HEK293 (cell line): ENCODE measurements at regions not wholly inside any gene's neighbourhood (a gene's known extent, or its start where the extent isn't known, plus 50 kb on each side); places are given as distances from the start of the nearest gene placed in this dataset.

Experiments
- CTCF ChIA-PET: fragments of 350-600 bp; formaldehyde crosslinking; extraction: SDS; loops from one replicate; lab custom pipeline; 2021; ENCODE audit warnings: antibody characterized with exemption; lab: Yijun Ruan, JAX
- POLR2A ChIA-PET: fragments of 300-600 bp; formaldehyde crosslinking; extraction: SDS; loops from one replicate; lab custom pipeline; 2020; ENCODE audit warnings: antibody characterized with exemption, inconsistent platforms; lab: Yijun Ruan, JAX
- H3K27ac ChIP-seq: fragments of 200-500 bp; sonication (Bioruptor generic); 2 replicates; pipeline ENCODE4 v1.5.1; 2014; ENCODE audit warnings: low read depth, low read length, control low read depth, inconsistent platforms; ENCODE audit errors: extremely low read depth
- H3K36me3 ChIP-seq, 2 experiments: fragments of 200-500 bp in 1 of 2; sonication (Bioruptor generic) in 1 of 2; 1 replicate in 1 of 2; 2 replicates in 1 of 2; pipeline ENCODE4 v1.5.1; 2014 to 2017; ENCODE audit warnings: inconsistent platforms in 2 of 2, low read length in 2 of 2; ENCODE audit not compliant: control insufficient read depth in 2 of 2, insufficient read depth in 1 of 2
- H3K4me1 ChIP-seq: fragments of 200-500 bp; sonication (Bioruptor generic); 2 replicates; pipeline ENCODE4 v1.5.1; 2014; ENCODE audit warnings: mild to moderate bottlenecking, low read length, inconsistent platforms; ENCODE audit not compliant: control insufficient read depth, insufficient read depth
- H3K4me3 ChIP-seq: 2 replicates; pipeline ENCODE4 v1.5.1; 2011; ENCODE audit warnings: low read depth, mild to moderate bottlenecking, control low read depth, low read length, moderate library complexity
- H3K9me3 ChIP-seq: fragments of 200-500 bp; sonication (Bioruptor generic); 2 replicates; pipeline ENCODE4 v1.5.1; 2014; ENCODE audit warnings: low read depth, low read length, inconsistent platforms; ENCODE audit not compliant: control insufficient read depth, insufficient read depth
- HOXC10 ChIP-seq: sonication (generic); formaldehyde crosslinking; IDR thresholded peaks from 2 replicates; pipeline ENCODE4 v1.8.1; 2023; ENCODE audit warnings: mild to moderate bottlenecking, missing genetic modification reagents
- IKZF3 ChIP-seq: fragments of 450-650 bp; IDR thresholded peaks from 2 replicates; pipeline ENCODE4 v1.5.0; 2018; ENCODE audit warnings: missing biosample characterization, mild to moderate bottlenecking, missing genetic modification characterization, moderate library complexity
- MEIS1 ChIP-seq: sonication (generic); formaldehyde crosslinking; IDR thresholded peaks from 2 replicates; pipeline ENCODE4 v1.8.1; 2022; ENCODE audit warnings: missing genetic modification reagents, mild to moderate bottlenecking, borderline replicate concordance
- PATZ1 ChIP-seq: fragments of 450-650 bp; formaldehyde crosslinking; IDR thresholded peaks from 2 replicates; pipeline ENCODE4 v1.5.1; 2016; ENCODE audit warnings: missing biosample characterization, missing genetic modification characterization
- PRDM2 ChIP-seq: fragments of 450-650 bp; formaldehyde crosslinking; IDR thresholded peaks from 2 replicates; pipeline ENCODE4 v1.5.1; 2016; ENCODE audit warnings: missing biosample characterization, missing genetic modification characterization, borderline replicate concordance
- TRIM28 ChIP-seq: IDR thresholded peaks from 2 replicates; pipeline ENCODE4 v1.6.1; 2011; ENCODE audit warnings: low read length, control low read depth, borderline replicate concordance
- ZFP3 ChIP-seq: fragments of 450-650 bp; formaldehyde crosslinking; IDR thresholded peaks from 2 replicates; pipeline ENCODE4 v1.5.1; 2016; ENCODE audit warnings: low read depth, missing biosample characterization, missing genetic modification characterization
- ZNF140 ChIP-seq: fragments of 450-650 bp; formaldehyde crosslinking; IDR thresholded peaks from 2 replicates; pipeline ENCODE4 v1.5.1; 2016; ENCODE audit warnings: missing biosample characterization, missing genetic modification characterization
- ZNF266 ChIP-seq: fragments of 450-650 bp; formaldehyde crosslinking; IDR thresholded peaks from 2 replicates; pipeline ENCODE4 v1.5.1; 2016; ENCODE audit warnings: missing biosample characterization, missing genetic modification characterization, low read depth
- ZNF311 ChIP-seq: fragments of 450-650 bp; formaldehyde crosslinking; IDR thresholded peaks from 2 replicates; pipeline ENCODE4 v1.5.1; 2017; ENCODE audit warnings: missing biosample characterization, missing genetic modification characterization, borderline replicate concordance
- ZNF362 ChIP-seq: fragments of 450-650 bp; formaldehyde crosslinking; IDR thresholded peaks from 2 replicates; pipeline ENCODE4 v1.5.1; 2016; ENCODE audit warnings: missing biosample characterization, missing genetic modification characterization
- ZNF473 ChIP-seq: fragments of 450-650 bp; formaldehyde crosslinking; IDR thresholded peaks from 2 replicates; pipeline ENCODE4 v1.5.1; 2017; ENCODE audit warnings: missing biosample characterization, missing genetic modification characterization
- ZNF518A ChIP-seq: fragments of 450-650 bp; formaldehyde crosslinking; conservative IDR thresholded peaks from 2 replicates; pipeline ENCODE4 v1.5.1; 2016; ENCODE audit warnings: low read depth, missing biosample characterization, missing genetic modification characterization
- ZNF600 ChIP-seq: fragments of 450-650 bp; formaldehyde crosslinking; IDR thresholded peaks from 2 replicates; pipeline ENCODE4 v1.5.1; 2016; ENCODE audit warnings: missing biosample characterization, missing genetic modification characterization
- ZNF837 ChIP-seq: fragments of 450-650 bp; formaldehyde crosslinking; IDR thresholded peaks from 2 replicates; pipeline ENCODE4 v1.5.1; 2016; ENCODE audit warnings: missing biosample characterization, missing genetic modification characterization

- H3K36me3 ChIP-seq: no peaks in the 10 kb centered on the region
- TF ChIP-seq HOXC10 (CRISPR knock-in tag) (no peak), PRDM2 (tag by site-specific recombination) (no peak), ZNF518A (no peak), TRIM28 (no peak), ZNF362 (no peak), PATZ1 (no peak), ZNF837 (tag by site-specific recombination) (no peak), ZNF266 (no peak), IKZF3 (no peak), ZNF311 (tag by site-specific recombination) (no peak), ZNF140 (tag by site-specific recombination) (no peak), MEIS1 (no peak), ZNF473 (tag by site-specific recombination) (no peak), ZNF600 (tag by site-specific recombination) (no peak), ZFP3 (no peak)
- TF ChIP-seq, all 188 proteins: peak for 0
- ChIA-PET CTCF (interaction anchor here (0.6 kb wide), 1 partner anchor 191 kb away, joined by 3 read pairs; no protein-coding TSS in a partner anchor), POLR2A (no interaction called here)
- Histone ChIP-seq H3K4me1 (no peaks in the 10 kb centered on the region), H3K4me3 (no peak overlapping the region), H3K9me3 (no peaks in the 10 kb centered on the region), H3K27ac (no peak overlapping the region)
Measured at GRCh38 chr9:99449726-99450125, 227.6 kb downstream of the SEC61B start.
